ENCODE measurements at regions not wholly inside any gene's neighbourhood (a gene's known extent, or its start where the extent isn't known, plus 50 kb on each side); places are given as distances from the start of the nearest gene placed in this dataset.

DNA sequence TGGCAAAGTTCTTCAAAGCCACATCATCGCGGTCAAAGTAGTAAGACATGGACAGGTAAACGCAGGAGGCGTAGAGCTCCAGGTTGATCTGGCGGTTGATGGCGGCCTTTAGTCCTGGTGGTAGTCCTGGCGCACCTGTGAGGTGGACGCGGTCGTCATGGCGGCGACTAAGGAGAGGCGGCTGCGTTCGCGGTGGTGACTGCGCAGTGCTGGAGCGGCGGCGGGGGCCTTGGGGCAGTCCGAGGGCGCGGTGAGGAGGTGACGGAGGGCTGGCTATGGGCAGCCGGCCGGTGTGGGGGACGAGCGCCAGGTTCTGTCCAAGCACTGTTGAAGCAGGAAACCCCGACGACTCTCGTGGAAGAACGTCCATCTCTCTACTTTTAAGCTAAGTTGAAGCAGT, 136.8 kb downstream of the BASP1 start:
- Mint-ChIP-seq H3K4me1 (peaks cover 18% of the 10 kb centered on the region), H3K36me3 (ENCODE audit: low read depth) (0 out of 3 replicates have a peak, but pooled peaks cover 3% of the 10 kb centered on the region), H3K27ac (no peak overlapping the region), H3K9me3 (peaks cover 5% of the 10 kb centered on the region; the same call in 1 of the 3 replicates), H3K27me3 (ENCODE audit: insufficient read depth, low read depth, poor library complexity) (peaks cover 2% of the 10 kb centered on the region), H3K4me3 (no peak overlapping the region)
- H3K4me3 ChIP-seq, result no peak overlapping the region
- H3K4me1 ChIP-seq (ENCODE audit: insufficient read depth), result peaks cover 13% of the 10 kb centered on the region
- TF ChIP-seq CREB1 (CRISPR knock-in tag; IDR thresholded peaks at IDR 0.05; ENCODE audit: low read depth), result no peak
- no peak for TF ChIP-seq NANOG (IDR thresholded peaks at IDR 0.05; ENCODE audit: borderline replicate concordance)
- TF ChIP-seq, protein P1, sequence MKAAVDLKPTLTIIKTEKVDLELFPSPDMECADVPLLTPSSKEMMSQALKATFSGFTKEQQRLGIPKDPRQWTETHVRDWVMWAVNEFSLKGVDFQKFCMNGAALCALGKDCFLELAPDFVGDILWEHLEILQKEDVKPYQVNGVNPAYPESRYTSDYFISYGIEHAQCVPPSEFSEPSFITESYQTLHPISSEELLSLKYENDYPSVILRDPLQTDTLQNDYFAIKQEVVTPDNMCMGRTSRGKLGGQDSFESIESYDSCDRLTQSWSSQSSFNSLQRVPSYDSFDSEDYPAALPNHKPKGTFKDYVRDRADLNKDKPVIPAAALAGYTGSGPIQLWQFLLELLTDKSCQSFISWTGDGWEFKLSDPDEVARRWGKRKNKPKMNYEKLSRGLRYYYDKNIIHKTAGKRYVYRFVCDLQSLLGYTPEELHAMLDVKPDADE (IDR thresholded peaks at IDR 0.05), result no peak
- TF ChIP-seq, protein P2, sequence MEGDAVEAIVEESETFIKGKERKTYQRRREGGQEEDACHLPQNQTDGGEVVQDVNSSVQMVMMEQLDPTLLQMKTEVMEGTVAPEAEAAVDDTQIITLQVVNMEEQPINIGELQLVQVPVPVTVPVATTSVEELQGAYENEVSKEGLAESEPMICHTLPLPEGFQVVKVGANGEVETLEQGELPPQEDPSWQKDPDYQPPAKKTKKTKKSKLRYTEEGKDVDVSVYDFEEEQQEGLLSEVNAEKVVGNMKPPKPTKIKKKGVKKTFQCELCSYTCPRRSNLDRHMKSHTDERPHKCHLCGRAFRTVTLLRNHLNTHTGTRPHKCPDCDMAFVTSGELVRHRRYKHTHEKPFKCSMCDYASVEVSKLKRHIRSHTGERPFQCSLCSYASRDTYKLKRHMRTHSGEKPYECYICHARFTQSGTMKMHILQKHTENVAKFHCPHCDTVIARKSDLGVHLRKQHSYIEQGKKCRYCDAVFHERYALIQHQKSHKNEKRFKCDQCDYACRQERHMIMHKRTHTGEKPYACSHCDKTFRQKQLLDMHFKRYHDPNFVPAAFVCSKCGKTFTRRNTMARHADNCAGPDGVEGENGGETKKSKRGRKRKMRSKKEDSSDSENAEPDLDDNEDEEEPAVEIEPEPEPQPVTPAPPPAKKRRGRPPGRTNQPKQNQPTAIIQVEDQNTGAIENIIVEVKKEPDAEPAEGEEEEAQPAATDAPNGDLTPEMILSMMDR (conservative IDR thresholded peaks at IDR 0.05; ENCODE audit: low read depth in 2 of 2), result no peak
- TF ChIP-seq ZNF331 (CRISPR knock-in tag; IDR thresholded peaks at IDR 0.05; ENCODE audit: low read depth), result no peak
- no peak for TF ChIP-seq EZH2 (IDR thresholded peaks at IDR 0.05; ENCODE audit: low read depth, unreplicated experiment)
- no peak for TF ChIP-seq EZH2phosphoT487 (IDR thresholded peaks at IDR 0.05; ENCODE audit: unreplicated experiment)
- H3K36me3 ChIP-seq (ENCODE audit: insufficient read depth), result no peaks in the 10 kb centered on the region
- H3K27me3 ChIP-seq (ENCODE audit: insufficient read depth), result no peaks in the 10 kb centered on the region
- ATAC-seq (no peak), DNase-seq (ENCODE audit: low spot score) (no peak)
- H3K9me2 ChIP-seq (ENCODE audit: insufficient read depth), result peaks cover 6% of the 10 kb centered on the region; the same call in 1 of the 2 replicates
- H2AFZ ChIP-seq, result no peak overlapping the region
- no peaks in the 10 kb centered on the region for H3K79me2 ChIP-seq (replicated peaks; ENCODE audit: insufficient read depth)
- H3K27ac ChIP-seq (ENCODE audit: low read depth), result no peak overlapping the region
- H3F3A ChIP-seq (replicated peaks; ENCODE audit: low read depth), result no peaks in the 10 kb centered on the region
- H3K4me2 ChIP-seq, result no peak overlapping the region
- H4K20me1 ChIP-seq (replicated peaks; ENCODE audit: insufficient read depth), result no peaks in the 10 kb centered on the region

DNA sequence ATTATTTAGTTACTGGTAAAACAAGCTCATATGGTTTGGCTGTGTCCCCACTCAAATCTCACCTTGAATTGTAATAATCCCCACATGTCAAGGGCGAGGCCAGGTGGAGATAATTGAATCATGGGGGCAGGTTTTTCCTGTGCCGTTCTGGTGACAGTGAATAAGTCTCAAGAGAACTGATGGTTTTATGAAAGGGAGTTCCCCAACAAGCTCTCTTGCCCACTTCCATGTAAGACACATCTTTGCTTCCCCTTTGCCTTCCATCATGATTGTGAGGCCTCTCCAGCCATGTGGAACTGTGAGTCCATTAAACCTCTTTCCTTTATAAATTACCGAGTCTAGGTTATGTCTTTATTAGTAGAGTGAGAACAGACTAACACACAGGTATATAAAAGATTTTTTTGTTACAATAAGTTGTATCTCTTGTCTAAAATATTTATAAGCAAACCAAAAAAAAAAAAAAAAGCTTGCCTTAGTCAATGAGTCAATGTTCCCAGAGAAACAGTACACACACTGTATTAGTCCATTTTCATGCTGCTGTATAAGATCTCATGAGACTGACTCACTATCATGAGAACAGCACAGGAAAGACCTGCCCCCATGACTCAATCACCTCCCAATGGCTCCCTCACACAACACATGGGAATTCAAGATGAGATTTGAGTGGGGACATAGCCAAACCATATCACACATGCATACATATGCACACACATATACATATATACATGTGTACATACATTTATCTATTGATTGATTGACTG, 138.3 kb downstream of the BASP1 start:
- Histone ChIP-seq H3K79me2 (replicated peaks; ENCODE audit: insufficient read depth) (no peaks in the 10 kb centered on the region), H3K4me2 (no peak overlapping the region), H4K20me1 (replicated peaks; ENCODE audit: insufficient read depth) (no peaks in the 10 kb centered on the region), H2AFZ (no peak overlapping the region), H3K4me1 (ENCODE audit: insufficient read depth) (peaks cover 13% of the 10 kb centered on the region), H3K4me3 (no peak overlapping the region), H3K36me3 (ENCODE audit: insufficient read depth) (no peaks in the 10 kb centered on the region), H3F3A (replicated peaks; ENCODE audit: low read depth) (no peaks in the 10 kb centered on the region), H3K27me3 (ENCODE audit: insufficient read depth) (no peaks in the 10 kb centered on the region), H3K27ac (ENCODE audit: low read depth) (no peak overlapping the region), H3K9me2 (ENCODE audit: insufficient read depth) (peaks cover 6% of the 10 kb centered on the region; the same call in 1 of the 2 replicates)
- no peak overlapping the region for H3K4me3 Mint-ChIP-seq
- peaks cover 17% of the 10 kb centered on the region for H3K4me1 Mint-ChIP-seq
- no peak for ATAC-seq
- H3K27me3 Mint-ChIP-seq (ENCODE audit: insufficient read depth, low read depth, poor library complexity), result peaks cover 2% of the 10 kb centered on the region
- no peak overlapping the region for H3K27ac Mint-ChIP-seq
- DNase-seq (ENCODE audit: low spot score), result no peak
- 0 out of 3 replicates have a peak, but pooled peaks cover 3% of the 10 kb centered on the region for H3K36me3 Mint-ChIP-seq (ENCODE audit: low read depth)
- peaks cover 5% of the 10 kb centered on the region; the same call in 2 of the 3 replicates for H3K9me3 Mint-ChIP-seq
- no peak for TF ChIP-seq ZNF331 (CRISPR knock-in tag; IDR thresholded peaks at IDR 0.05; ENCODE audit: low read depth)
- TF ChIP-seq, protein P1 (IDR thresholded peaks at IDR 0.05), result no peak
- no peak for TF ChIP-seq CREB1 (CRISPR knock-in tag; IDR thresholded peaks at IDR 0.05; ENCODE audit: low read depth)
- no peak for TF ChIP-seq EZH2 (IDR thresholded peaks at IDR 0.05; ENCODE audit: low read depth, unreplicated experiment)
- TF ChIP-seq ZNF462 (CRISPR knock-in tag; IDR thresholded peaks at IDR 0.05), result no peak
- no peak for TF ChIP-seq NANOG (IDR thresholded peaks at IDR 0.05; ENCODE audit: borderline replicate concordance)
- TF ChIP-seq EZH2phosphoT487 (IDR thresholded peaks at IDR 0.05; ENCODE audit: unreplicated experiment), result no peak

Measured in GM23338 (cell line).